ENCODE measurements at regions not wholly inside any gene's neighbourhood (a gene's known extent, or its start where the extent isn't known, plus 50 kb on each side); places are given as distances from the start of the nearest gene placed in this dataset.

DNA sequence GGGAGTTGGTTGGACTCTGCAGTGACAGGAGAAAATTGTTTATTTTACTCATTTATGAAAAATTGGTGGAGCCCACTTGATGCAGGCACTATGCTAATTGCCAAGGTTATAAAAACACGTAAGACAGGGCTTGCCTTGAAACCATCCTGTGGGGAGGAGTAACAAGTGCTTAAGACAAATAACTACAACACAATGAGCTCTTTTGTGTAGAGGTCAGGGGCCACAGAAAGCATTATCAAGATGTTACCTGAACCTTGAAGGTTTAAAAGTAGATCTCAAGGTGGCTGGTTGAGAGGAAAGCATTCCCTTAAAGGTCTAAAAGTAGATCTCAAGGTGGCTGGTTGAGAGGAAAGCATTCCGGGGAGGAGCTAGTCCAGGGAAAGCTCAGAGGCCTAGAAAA is 381.8 kb upstream of the POU3F3 start:
- Mint-ChIP-seq H3K36me3 (ENCODE audit: low read depth) (no peaks in the 10 kb centered on the region), H3K4me3 (no peak overlapping the region), H3K9me3 (no peaks in the 10 kb centered on the region), H3K4me1 (peaks cover 23% of the 10 kb centered on the region), H3K27me3 (ENCODE audit: insufficient read depth) (no peaks in the 10 kb centered on the region), H3K27ac (peak overlapping the region; percentile 79)
- Histone ChIP-seq H3K36me3 (ENCODE audit: control insufficient read depth, insufficient read depth, low read length) (no peaks in the 10 kb centered on the region), H3K4me1 (ENCODE audit: control insufficient read depth, insufficient read depth, low read length) (no peaks in the 10 kb centered on the region), H3K9ac (ENCODE audit: extremely low read depth, low read length, poor library complexity, severe bottlenecking) (no peak overlapping the region), H3K4me3 (ENCODE audit: low read length) (no peak overlapping the region), H3K27me3 (ENCODE audit: control insufficient read depth, insufficient read depth, low read length, poor library complexity, severe bottlenecking) (no peaks in the 10 kb centered on the region), H3K9me3 (ENCODE audit: control insufficient read depth, low read length) (no peaks in the 10 kb centered on the region), H3K27ac (ENCODE audit: low read depth, low read length) (no peak overlapping the region)
- DNase-seq: peak; percentile 57
- 77% methylated on average over 2 of the region's 2 CpGs; no CpG with 5 or more reads in 1 of the 2 experiments for WGBS, 2 experiments (ENCODE audit: insufficient coverage in 1 of 2, insufficient read length in 1 of 2)
- TF ChIP-seq, protein P1, sequence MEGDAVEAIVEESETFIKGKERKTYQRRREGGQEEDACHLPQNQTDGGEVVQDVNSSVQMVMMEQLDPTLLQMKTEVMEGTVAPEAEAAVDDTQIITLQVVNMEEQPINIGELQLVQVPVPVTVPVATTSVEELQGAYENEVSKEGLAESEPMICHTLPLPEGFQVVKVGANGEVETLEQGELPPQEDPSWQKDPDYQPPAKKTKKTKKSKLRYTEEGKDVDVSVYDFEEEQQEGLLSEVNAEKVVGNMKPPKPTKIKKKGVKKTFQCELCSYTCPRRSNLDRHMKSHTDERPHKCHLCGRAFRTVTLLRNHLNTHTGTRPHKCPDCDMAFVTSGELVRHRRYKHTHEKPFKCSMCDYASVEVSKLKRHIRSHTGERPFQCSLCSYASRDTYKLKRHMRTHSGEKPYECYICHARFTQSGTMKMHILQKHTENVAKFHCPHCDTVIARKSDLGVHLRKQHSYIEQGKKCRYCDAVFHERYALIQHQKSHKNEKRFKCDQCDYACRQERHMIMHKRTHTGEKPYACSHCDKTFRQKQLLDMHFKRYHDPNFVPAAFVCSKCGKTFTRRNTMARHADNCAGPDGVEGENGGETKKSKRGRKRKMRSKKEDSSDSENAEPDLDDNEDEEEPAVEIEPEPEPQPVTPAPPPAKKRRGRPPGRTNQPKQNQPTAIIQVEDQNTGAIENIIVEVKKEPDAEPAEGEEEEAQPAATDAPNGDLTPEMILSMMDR (conservative IDR thresholded peaks at IDR 0.05): no peak

DNA sequence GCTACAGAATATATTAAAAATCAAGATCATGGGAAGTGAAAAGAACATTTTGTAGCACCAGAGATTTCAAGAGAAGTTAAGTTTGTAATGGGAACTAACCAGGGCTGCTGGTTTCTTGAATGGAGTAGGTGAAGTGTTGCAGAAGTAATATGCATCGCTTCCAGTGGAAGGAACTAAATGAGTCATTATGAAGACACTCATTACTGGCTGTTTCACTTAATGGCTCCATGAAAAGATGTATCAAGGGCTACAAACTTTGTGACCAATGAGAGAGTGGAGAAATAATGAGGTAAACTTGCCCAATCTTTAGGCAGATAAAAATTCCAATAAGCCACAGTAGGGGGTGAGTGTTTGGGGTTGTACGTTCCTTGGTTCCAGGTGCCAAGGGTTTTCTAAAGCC is 380.4 kb upstream of the POU3F3 start:
- H3K36me3 Mint-ChIP-seq (ENCODE audit: low read depth): no peaks in the 10 kb centered on the region
- H3K27me3 Mint-ChIP-seq (ENCODE audit: insufficient read depth): no peaks in the 10 kb centered on the region
- TF ChIP-seq, protein P1 (conservative IDR thresholded peaks at IDR 0.05): no peak
- H3K4me1 Mint-ChIP-seq: peaks cover 23% of the 10 kb centered on the region
- H3K4me3 ChIP-seq (ENCODE audit: low read length): no peak overlapping the region
- no peak overlapping the region for H3K27ac ChIP-seq (ENCODE audit: low read depth, low read length)
- no peak overlapping the region for H3K4me3 Mint-ChIP-seq
- H3K4me1 ChIP-seq (ENCODE audit: control insufficient read depth, insufficient read depth, low read length): no peaks in the 10 kb centered on the region
- no peak overlapping the region for H3K9ac ChIP-seq (ENCODE audit: extremely low read depth, low read length, poor library complexity, severe bottlenecking)
- DNase-seq: no peak
- no peak overlapping the region for H3K27ac Mint-ChIP-seq
- no peaks in the 10 kb centered on the region for H3K27me3 ChIP-seq (ENCODE audit: control insufficient read depth, insufficient read depth, low read length, poor library complexity, severe bottlenecking)
- H3K36me3 ChIP-seq (ENCODE audit: control insufficient read depth, insufficient read depth, low read length): no peaks in the 10 kb centered on the region
- WGBS, 2 experiments (ENCODE audit: insufficient coverage in 1 of 2, insufficient read length in 1 of 2): 95 to 100% methylated on average over 1 to 2 of the region's 2 CpGs
- H3K9me3 Mint-ChIP-seq: no peaks in the 10 kb centered on the region
- H3K9me3 ChIP-seq (ENCODE audit: control insufficient read depth, low read length): no peaks in the 10 kb centered on the region

DNA sequence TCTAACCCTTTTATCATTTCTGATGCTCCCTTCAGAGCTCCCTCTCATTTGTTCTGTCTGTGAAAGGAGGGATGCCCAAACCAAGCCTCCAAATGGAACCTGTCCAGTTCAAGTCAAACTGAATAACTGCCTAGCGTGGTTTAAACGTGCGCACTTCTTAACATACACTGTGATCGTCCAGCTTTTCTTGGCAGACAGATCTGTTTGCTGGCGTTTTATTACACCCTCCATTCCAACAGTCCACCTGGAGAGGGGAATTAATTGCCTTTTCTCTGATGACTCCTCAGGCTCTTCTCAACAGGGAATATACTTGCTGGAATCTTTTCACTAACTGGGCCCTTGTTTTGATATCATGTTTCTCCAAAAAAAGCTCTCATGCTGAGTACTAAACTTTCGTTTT is 379.2 kb upstream of the POU3F3 start:
- TF ChIP-seq, protein P1 (conservative IDR thresholded peaks at IDR 0.05): no peak
- Histone ChIP-seq H3K9me3 (ENCODE audit: control insufficient read depth, low read length) (no peaks in the 10 kb centered on the region), H3K27me3 (ENCODE audit: control insufficient read depth, insufficient read depth, low read length, poor library complexity, severe bottlenecking) (no peaks in the 10 kb centered on the region), H3K4me3 (ENCODE audit: low read length) (no peak overlapping the region), H3K4me1 (ENCODE audit: control insufficient read depth, insufficient read depth, low read length) (no peaks in the 10 kb centered on the region), H3K27ac (ENCODE audit: low read depth, low read length) (no peak overlapping the region), H3K36me3 (ENCODE audit: control insufficient read depth, insufficient read depth, low read length) (no peaks in the 10 kb centered on the region), H3K9ac (ENCODE audit: extremely low read depth, low read length, poor library complexity, severe bottlenecking) (no peak overlapping the region)
- Mint-ChIP-seq H3K4me1 (peaks cover 15% of the 10 kb centered on the region), H3K9me3 (no peaks in the 10 kb centered on the region), H3K27me3 (ENCODE audit: insufficient read depth) (no peaks in the 10 kb centered on the region), H3K27ac (no peak overlapping the region), H3K36me3 (ENCODE audit: low read depth) (no peaks in the 10 kb centered on the region), H3K4me3 (no peak overlapping the region)
- WGBS, 2 experiments (ENCODE audit: insufficient coverage in 1 of 2, insufficient read length in 1 of 2): 90 to 93% methylated on average over 5 to 6 of the region's 6 CpGs
- DNase-seq: no peak
